ENCODE measurements at regions not wholly inside any gene's neighbourhood (a gene's known extent, or its start where the extent isn't known, plus 50 kb on each side); places are given as distances from the start of the nearest gene placed in this dataset.

GRCh38 chrX:78493180-78493579 lies 165.8 kb upstream of the CYSLTR1 start:
- ATAC-seq (no peak), DNase-seq (ENCODE audit: low spot score) (no peak)

- no peak for ATAC-seq
- DNase-seq (ENCODE audit: low spot score): no peak
Measured at GRCh38 chrX:78476701-78477100, 149.3 kb upstream of the CYSLTR1 start.

DNA sequence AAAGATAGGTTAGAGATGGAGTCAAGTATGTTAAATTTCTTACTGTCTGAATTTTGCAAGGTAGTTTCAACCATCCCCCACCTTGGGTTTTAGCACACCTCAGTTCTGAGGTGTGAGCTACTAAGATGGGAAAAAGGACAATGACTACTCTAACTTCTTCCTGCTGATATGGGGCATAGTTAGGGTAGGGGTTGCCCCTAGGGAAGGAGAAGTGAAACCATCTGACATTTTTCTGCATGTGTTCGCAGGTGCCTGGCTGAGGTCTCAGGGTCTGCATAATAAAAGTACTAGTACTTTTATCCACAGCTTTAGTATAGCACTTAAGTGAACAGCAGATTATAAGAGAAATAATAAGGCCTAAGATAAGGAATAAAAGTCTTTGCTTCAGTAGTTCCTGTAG lies 129.5 kb upstream of the CYSLTR1 start:
- DNase-seq (ENCODE audit: low spot score) (no peak), ATAC-seq (no peak)

- ATAC-seq (no peak), DNase-seq (ENCODE audit: low spot score) (no peak)
Measured at GRCh38 chrX:78455901-78456300, 128.5 kb upstream of the CYSLTR1 start.

DNA sequence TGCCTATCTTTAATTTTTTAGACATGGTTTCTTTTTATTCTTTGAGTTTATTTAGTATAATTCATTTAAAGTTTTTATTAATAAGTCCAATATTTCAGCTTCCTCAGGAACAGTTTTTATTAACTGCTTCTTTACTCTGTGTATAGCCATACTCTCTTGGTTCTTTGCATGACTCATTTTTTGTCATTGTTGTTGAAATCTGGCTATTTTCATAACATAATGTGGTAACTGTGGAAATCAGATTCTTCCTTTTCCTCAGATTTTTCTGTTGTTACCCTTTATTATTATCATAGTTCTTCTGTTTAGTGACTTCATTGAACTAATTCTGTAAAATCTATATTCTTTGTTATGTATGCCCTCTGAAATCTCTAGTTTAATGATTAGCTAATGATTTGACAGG lies 124.9 kb upstream of the CYSLTR1 start:
- ATAC-seq: no peak
- DNase-seq (ENCODE audit: low spot score): no peak

DNA sequence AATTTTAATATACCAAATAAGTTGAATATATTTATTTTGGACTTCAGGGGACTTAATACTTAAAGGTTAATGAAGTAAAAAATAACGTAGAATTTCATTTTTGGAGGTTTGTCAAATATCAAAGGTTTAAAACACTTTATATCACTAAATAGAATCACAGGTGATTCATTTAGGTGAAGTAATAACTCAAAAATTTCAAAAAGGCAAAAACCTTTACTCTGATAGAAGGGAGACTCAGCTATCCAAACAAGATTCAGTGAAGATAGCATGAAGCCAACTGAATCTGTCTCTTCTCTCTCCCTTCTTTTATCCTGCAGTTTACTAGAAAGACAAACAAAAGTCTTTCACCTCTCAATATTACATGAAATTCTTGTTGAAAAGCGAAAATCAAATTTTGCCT lies 110.2 kb upstream of the CYSLTR1 start:
- no peak for ATAC-seq
- no peak for DNase-seq (ENCODE audit: low spot score)

DNA sequence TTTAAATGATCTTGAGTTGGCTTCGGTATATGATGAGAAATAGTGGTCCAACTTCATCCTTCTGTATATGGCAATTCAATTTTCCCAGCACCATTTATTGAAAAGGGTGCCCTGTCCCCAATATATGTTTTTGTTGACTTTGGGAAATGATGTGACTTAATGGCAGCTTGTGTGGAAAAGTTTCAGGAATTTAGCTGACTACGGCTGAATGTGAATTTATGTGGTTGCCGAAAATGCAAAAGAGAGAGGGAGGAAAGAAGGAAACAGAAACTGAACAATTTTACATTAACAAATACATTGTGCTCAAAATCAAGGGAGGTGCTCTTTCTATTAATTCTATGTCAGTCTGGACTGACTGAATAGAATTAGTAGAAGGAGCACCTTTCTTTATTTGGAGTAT lies 101.8 kb upstream of the CYSLTR1 start:
- DNase-seq (ENCODE audit: low spot score): no peak
- ATAC-seq: no peak

- no peak for DNase-seq (ENCODE audit: low spot score)
Measured at GRCh38 chrX:78388663-78389062, 61.3 kb upstream of the CYSLTR1 start.

DNA sequence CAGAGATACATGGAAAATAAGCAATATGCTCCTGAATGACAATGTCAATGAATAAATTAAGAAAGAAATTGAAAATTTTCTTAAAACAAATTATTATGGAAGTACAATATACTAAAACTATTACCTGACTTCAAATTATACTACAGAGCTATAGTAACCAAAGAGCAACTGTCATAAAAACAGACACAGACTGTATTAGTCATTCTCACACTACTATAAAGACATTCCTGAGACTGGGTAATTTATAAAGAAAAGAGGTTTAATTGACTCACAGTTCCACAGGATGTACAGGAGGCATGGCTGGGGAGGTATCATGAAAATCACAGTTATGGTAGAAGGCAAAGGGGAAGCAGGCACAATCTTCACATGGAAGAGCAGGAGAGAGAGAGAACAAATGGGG lies 60.0 kb upstream of the CYSLTR1 start:
- no peak for ATAC-seq
- DNase-seq (ENCODE audit: low spot score): no peak

More at GRCh38 chrX:78388663-78389062, 61.3 kb upstream of the CYSLTR1 start:
- ATAC-seq: no peak

- ATAC-seq (no peak), DNase-seq (ENCODE audit: low spot score) (no peak)
Measured at GRCh38 chrX:78384486-78384885, 57.1 kb upstream of the CYSLTR1 start.

DNA sequence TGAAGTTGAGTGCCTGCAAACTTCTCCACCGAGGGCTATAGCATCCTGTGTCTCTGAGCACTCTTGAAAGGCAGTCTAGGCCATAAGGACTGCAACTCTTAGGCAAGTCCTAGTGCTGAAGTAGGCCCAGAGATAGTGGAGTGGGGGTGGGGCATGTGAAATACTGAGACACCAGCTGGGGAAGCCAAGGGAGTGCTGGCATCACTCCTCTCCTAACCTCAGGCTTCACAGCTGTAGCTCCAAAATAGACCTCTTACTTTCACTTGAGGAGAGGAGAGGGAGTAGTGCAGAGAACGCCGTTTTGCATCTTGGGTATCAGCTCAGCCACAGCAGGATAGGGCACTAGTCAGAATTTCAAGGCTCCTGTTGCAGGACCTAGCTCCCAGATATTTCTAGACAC lies 56.2 kb upstream of the CYSLTR1 start:
- ATAC-seq: no peak
- DNase-seq (ENCODE audit: low spot score): no peak

GRCh38 chrX:78378476-78379115 lies 51.2 kb upstream of the CYSLTR1 start:
- DNase-seq (ENCODE audit: low spot score) (no peak), ATAC-seq (no peak)
